Ovary (tissue), 7 donors: ENCODE measurements at regions not wholly inside any gene's neighbourhood (a gene's known extent, or its start where the extent isn't known, plus 50 kb on each side); places are given as distances from the start of the nearest gene placed in this dataset.

Experiments
- DNase-seq, 5 donors: peaks; one replicate each; pipeline ENCODE4 v3.0.0-alpha.2; 2019 to 2020
- H3K27ac ChIP-seq, 2 donors: fragments of 200-600 bp; one replicate each; pipeline versions ENCODE4 v1.5.1 to v1.8.0; 2019 to 2022
- H3K27me3 ChIP-seq: fragments of 200-600 bp; one replicate; pipeline ENCODE4 v1.8.0; 2022
- H3K36me3 ChIP-seq: fragments of 200-600 bp; sonication (generic); one replicate; pipeline ENCODE4 v1.5.1; 2019
- H3K4me1 ChIP-seq: one replicate; pipeline ENCODE4 v1.8.1; 2013; ENCODE audit warnings: mild to moderate bottlenecking, moderate library complexity; ENCODE audit not compliant: insufficient read depth
- H3K4me3 ChIP-seq: fragments of 200-600 bp; sonication (generic); one replicate; pipeline ENCODE4 v1.5.1; 2017
- H3K9me3 ChIP-seq, 2 donors: fragments of 200-600 bp in 1 of 2; sonication (generic) in 1 of 2; one replicate each; pipeline versions ENCODE4 v1.5.1 to v1.8.1; 2013 to 2019; ENCODE audit warnings: mild to moderate bottlenecking in 1 of 2, moderate library complexity in 1 of 2
- CTCF ChIP-seq, 3 donors: fragments of 450-650 bp in 2 of 3; fragments of 200-600 bp in 1 of 3; IDR thresholded peaks; one replicate each; pipeline versions ENCODE4 v1.5.1 to v1.8.0; 2016 to 2022; ENCODE audit warnings: antibody characterized with exemption in 3 of 3, mild to moderate bottlenecking in 1 of 3
- EP300 ChIP-seq: sonication (generic); formaldehyde crosslinking; IDR thresholded peaks from one replicate; pipeline ENCODE4 v1.6.1; 2017; ENCODE audit warnings: antibody characterized with exemption
- POLR2A ChIP-seq: fragments of 450-650 bp; IDR thresholded peaks from one replicate; pipeline ENCODE4 v1.6.1; 2017; ENCODE audit warnings: antibody characterized with exemption, mild to moderate bottlenecking, moderate library complexity
- WGBS, 3 donors: extraction: QIAGEN DNeasy Blood & Tissue Kit in 1 of 3; methylation state at CpG; one replicate each; pipeline versions ENCODE4 v1.1.5 to v1.1.7; 2013 to 2017; 5-methylcytosine and 5-hydroxymethylcytosine counted together
- intact Hi-C, 4 donors: fragments of 100-400 bp; cut with DNase I; formaldehyde crosslinking; loops; one replicate each; pipeline versions ENCODE4 v1.11.0 to v1.15.1; 2022 to 2023
- donor health status: DM: no; HTN: no; CAD: no; lungs with moderate emphysema.
- donor health status: DM: no; HTN: no; CAD: no.
- donor health status: Bipolar disorder and iron deficiency.
- donor health status: DM: no; HTN: no; CAD: no.
- donor health status: DM: yes; HTN: yes; CAD: no.

- no peaks in the 10 kb centered on the region for H3K4me1 ChIP-seq
- no peak overlapping the region for H3K4me3 ChIP-seq
- H3K9me3 ChIP-seq, result no peaks in the 10 kb centered on the region
- 65 to 87% (median 70%) methylated on average over 4 of the region's 4 CpGs for WGBS, 3 donors
- no peaks in the 10 kb centered on the region for H3K36me3 ChIP-seq
- intact Hi-C loops, result no loop called here
- no peak for DNase-seq
- TF ChIP-seq POLR2A, result no peak
- no peak for TF ChIP-seq CTCF (IDR thresholded peaks at IDR 0.05)
- no peak for TF ChIP-seq EP300
- H3K27ac ChIP-seq, result no peak overlapping the region
- H3K27me3 ChIP-seq, result no peaks in the 10 kb centered on the region
Observed at GRCh38 chr15:87489902-87490665, 766.5 kb downstream of the NTRK3 start.

GRCh38 chr15:87489456-87489855, 767.1 kb downstream of the NTRK3 start:
- H3K9me3 ChIP-seq, result no peaks in the 10 kb centered on the region
- no peak for TF ChIP-seq CTCF (IDR thresholded peaks at IDR 0.05)
- no peak for TF ChIP-seq EP300
- TF ChIP-seq POLR2A, result no peak
- H3K4me3 ChIP-seq, result no peak overlapping the region
- intact Hi-C loops, result no loop called here
- no peaks in the 10 kb centered on the region for H3K4me1 ChIP-seq
- no peak for DNase-seq
- no peak overlapping the region for H3K27ac ChIP-seq
- no peaks in the 10 kb centered on the region for H3K27me3 ChIP-seq
- H3K36me3 ChIP-seq, result no peaks in the 10 kb centered on the region

- TF ChIP-seq POLR2A (no peak), EP300 (no peak), CTCF (IDR thresholded peaks at IDR 0.05) (no peak)
- Histone ChIP-seq H3K27ac (no peak overlapping the region), H3K27me3 (no peaks in the 10 kb centered on the region), H3K4me3 (no peak overlapping the region), H3K36me3 (no peaks in the 10 kb centered on the region), H3K9me3 (no peaks in the 10 kb centered on the region), H3K4me1 (no peaks in the 10 kb centered on the region)
- DNase-seq, result no peak
- intact Hi-C loops, result no loop called here
- WGBS, 3 donors, result 56 to 70% (median 58%) methylated on average over 2 of the region's 2 CpGs
Observed at GRCh38 chr15:87487484-87487883, 769.1 kb downstream of the NTRK3 start.

GRCh38 chr15:87483468-87483867, 773.1 kb downstream of the NTRK3 start:
- Histone ChIP-seq H3K36me3 (no peaks in the 10 kb centered on the region), H3K27me3 (no peaks in the 10 kb centered on the region), H3K27ac (no peak overlapping the region), H3K4me1 (no peaks in the 10 kb centered on the region), H3K9me3 (no peaks in the 10 kb centered on the region), H3K4me3 (no peak overlapping the region)
- DNase-seq, result no peak
- intact Hi-C loops, result no loop called here
- 36 to 43% (median 41%) methylated on average over 1 of the region's 1 CpG for WGBS, 3 donors
- TF ChIP-seq CTCF (IDR thresholded peaks at IDR 0.05) (no peak), EP300 (no peak), POLR2A (no peak)
